ENCODE measurements at regions not wholly inside any gene's neighbourhood (a gene's known extent, or its start where the extent isn't known, plus 50 kb on each side); places are given as distances from the start of the nearest gene placed in this dataset.

- TF ChIP-seq, protein P1, sequence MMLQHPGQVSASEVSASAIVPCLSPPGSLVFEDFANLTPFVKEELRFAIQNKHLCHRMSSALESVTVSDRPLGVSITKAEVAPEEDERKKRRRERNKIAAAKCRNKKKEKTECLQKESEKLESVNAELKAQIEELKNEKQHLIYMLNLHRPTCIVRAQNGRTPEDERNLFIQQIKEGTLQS (IDR thresholded peaks at IDR 0.05; ENCODE audit: borderline replicate concordance, extremely low read depth, low read depth, low read length): no peak
- TF ChIP-seq CREB1 (IDR thresholded peaks at IDR 0.05; ENCODE audit: low read depth) (no peak), EZH2 (IDR thresholded peaks at IDR 0.05; ENCODE audit: borderline replicate concordance, control insufficient read depth, low read depth, low read length) (no peak), NFYB (IDR thresholded peaks at IDR 0.05; ENCODE audit: insufficient read depth, low read depth, low read length) (no peak), SIN3A (IDR thresholded peaks at IDR 0.05; ENCODE audit: low read depth, low read length) (no peak), ZNF274 (IDR thresholded peaks at IDR 0.05; ENCODE audit: insufficient read depth, insufficient read length) (no peak), ZBTB4 (CRISPR knock-in tag; IDR thresholded peaks at IDR 0.05) (no peak), ATF2 (IDR thresholded peaks at IDR 0.05; ENCODE audit: low read length) (no peak)
- TF ChIP-seq, protein P2, sequence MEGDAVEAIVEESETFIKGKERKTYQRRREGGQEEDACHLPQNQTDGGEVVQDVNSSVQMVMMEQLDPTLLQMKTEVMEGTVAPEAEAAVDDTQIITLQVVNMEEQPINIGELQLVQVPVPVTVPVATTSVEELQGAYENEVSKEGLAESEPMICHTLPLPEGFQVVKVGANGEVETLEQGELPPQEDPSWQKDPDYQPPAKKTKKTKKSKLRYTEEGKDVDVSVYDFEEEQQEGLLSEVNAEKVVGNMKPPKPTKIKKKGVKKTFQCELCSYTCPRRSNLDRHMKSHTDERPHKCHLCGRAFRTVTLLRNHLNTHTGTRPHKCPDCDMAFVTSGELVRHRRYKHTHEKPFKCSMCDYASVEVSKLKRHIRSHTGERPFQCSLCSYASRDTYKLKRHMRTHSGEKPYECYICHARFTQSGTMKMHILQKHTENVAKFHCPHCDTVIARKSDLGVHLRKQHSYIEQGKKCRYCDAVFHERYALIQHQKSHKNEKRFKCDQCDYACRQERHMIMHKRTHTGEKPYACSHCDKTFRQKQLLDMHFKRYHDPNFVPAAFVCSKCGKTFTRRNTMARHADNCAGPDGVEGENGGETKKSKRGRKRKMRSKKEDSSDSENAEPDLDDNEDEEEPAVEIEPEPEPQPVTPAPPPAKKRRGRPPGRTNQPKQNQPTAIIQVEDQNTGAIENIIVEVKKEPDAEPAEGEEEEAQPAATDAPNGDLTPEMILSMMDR (IDR thresholded peaks at IDR 0.05 in 2 of 3, conservative IDR thresholded peaks at IDR 0.05 in 1 of 3; ENCODE audit: control insufficient read depth in 2 of 3, extremely low read depth in 1 of 3, insufficient read depth in 1 of 3, low read depth in 3 of 3, low read length in 3 of 3): no peak
- TF ChIP-seq, protein P3, sequence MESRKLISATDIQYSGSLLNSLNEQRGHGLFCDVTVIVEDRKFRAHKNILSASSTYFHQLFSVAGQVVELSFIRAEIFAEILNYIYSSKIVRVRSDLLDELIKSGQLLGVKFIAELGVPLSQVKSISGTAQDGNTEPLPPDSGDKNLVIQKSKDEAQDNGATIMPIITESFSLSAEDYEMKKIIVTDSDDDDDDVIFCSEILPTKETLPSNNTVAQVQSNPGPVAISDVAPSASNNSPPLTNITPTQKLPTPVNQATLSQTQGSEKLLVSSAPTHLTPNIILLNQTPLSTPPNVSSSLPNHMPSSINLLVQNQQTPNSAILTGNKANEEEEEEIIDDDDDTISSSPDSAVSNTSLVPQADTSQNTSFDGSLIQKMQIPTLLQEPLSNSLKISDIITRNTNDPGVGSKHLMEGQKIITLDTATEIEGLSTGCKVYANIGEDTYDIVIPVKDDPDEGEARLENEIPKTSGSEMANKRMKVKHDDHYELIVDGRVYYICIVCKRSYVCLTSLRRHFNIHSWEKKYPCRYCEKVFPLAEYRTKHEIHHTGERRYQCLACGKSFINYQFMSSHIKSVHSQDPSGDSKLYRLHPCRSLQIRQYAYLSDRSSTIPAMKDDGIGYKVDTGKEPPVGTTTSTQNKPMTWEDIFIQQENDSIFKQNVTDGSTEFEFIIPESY (IDR thresholded peaks at IDR 0.05): no peak
These were observed 206.0 kb upstream of the WWC1 start for GRCh38 chr5:168085261-168086031.

Measured in GM12878 (cell line).